Kidney epithelial cell (primary cell): ENCODE measurements at regions not wholly inside any gene's neighbourhood (a gene's known extent, or its start where the extent isn't known, plus 50 kb on each side); places are given as distances from the start of the nearest gene placed in this dataset.

Source experiments
- DNase-seq: peaks from one replicate; pipeline ENCODE4 v3.0.0-alpha.2; 2010; ENCODE audit warnings: low read depth
- H3K27me3 ChIP-seq: 2 replicates; pipeline ENCODE4 v1.6.0; 2011; ENCODE audit warnings: low read length; ENCODE audit not compliant: control insufficient read depth, insufficient read depth
- H3K36me3 ChIP-seq: 2 replicates; pipeline ENCODE4 v1.5.1; 2011; ENCODE audit warnings: low read length; ENCODE audit not compliant: control insufficient read depth, insufficient read depth
- H3K4me3 ChIP-seq: 2 replicates; pipeline ENCODE4 v1.5.1; 2011; ENCODE audit warnings: low read depth, mild to moderate bottlenecking, control low read depth, low read length
- CTCF ChIP-seq: IDR thresholded peaks from 2 replicates; pipeline ENCODE4 v1.5.1; 2011; ENCODE audit warnings: mild to moderate bottlenecking, moderate library complexity, low read length, control low read depth, inconsistent platforms; ENCODE audit not compliant: insufficient read depth, poor library complexity, severe bottlenecking

- no peak for TF ChIP-seq CTCF
- Histone ChIP-seq H3K36me3 (no peaks in the 10 kb centered on the region), H3K27me3 (no peaks in the 10 kb centered on the region), H3K4me3 (no peak overlapping the region)
- no peak for DNase-seq
Observed at GRCh38 chr2:129610766-129611165, 368.7 kb upstream of the RAB6C start.

GRCh38 chr2:129611471-129611870 lies 368.0 kb upstream of the RAB6C start:
- TF ChIP-seq CTCF = no peak
- Histone ChIP-seq H3K4me3 (no peak overlapping the region), H3K36me3 (no peaks in the 10 kb centered on the region), H3K27me3 (no peaks in the 10 kb centered on the region)
- no peak for DNase-seq

GRCh38 chr2:129619471-129619870 lies 360.0 kb upstream of the RAB6C start:
- TF ChIP-seq CTCF = no peak
- no peak for DNase-seq
- H3K36me3 ChIP-seq = no peaks in the 10 kb centered on the region
- no peak overlapping the region for H3K4me3 ChIP-seq
- no peaks in the 10 kb centered on the region for H3K27me3 ChIP-seq

- no peak for DNase-seq
- no peak overlapping the region for H3K4me3 ChIP-seq
- no peaks in the 10 kb centered on the region for H3K27me3 ChIP-seq
- H3K36me3 ChIP-seq = no peaks in the 10 kb centered on the region
- no peak for TF ChIP-seq CTCF
Observed at GRCh38 chr2:129620411-129620810, 359.1 kb upstream of the RAB6C start.

- DNase-seq = no peak
- Histone ChIP-seq H3K27me3 (no peaks in the 10 kb centered on the region), H3K4me3 (no peak overlapping the region), H3K36me3 (no peaks in the 10 kb centered on the region)
- TF ChIP-seq CTCF = no peak
Observed at GRCh38 chr2:129623783-129624182, 355.7 kb upstream of the RAB6C start.

- no peak for DNase-seq
- TF ChIP-seq CTCF = no peak
- no peaks in the 10 kb centered on the region for H3K27me3 ChIP-seq
Observed at GRCh38 chr2:129627437-129627836, 352.0 kb upstream of the RAB6C start.

More at GRCh38 chr2:129627437-129627836, 352.0 kb upstream of the RAB6C start:
- H3K36me3 ChIP-seq = no peaks in the 10 kb centered on the region
- no peak overlapping the region for H3K4me3 ChIP-seq
